Panc1 (cell line): ENCODE measurements at regions not wholly inside any gene's neighbourhood (a gene's known extent, or its start where the extent isn't known, plus 50 kb on each side); places are given as distances from the start of the nearest gene placed in this dataset.

Experiments used
- ATAC-seq: fragments of 200-7000 bp; cut with Tn5 transposase; 2 replicates; pipeline ENCODE4 v1.9.1; 2020; ENCODE audit warnings: mild to moderate bottlenecking, moderate library complexity
- BruUV-seq: library from RNA; stranded (reverse); fragments of 400-500 nt; replicated peaks from 2 replicates; lab custom pipeline; 2021; lab: Mats Ljungman, UMichigan
- CTCF ChIA-PET: fragments of 300-600 bp; sonication (Branson Sonifier 250); formaldehyde crosslinking; loops from one replicate; lab custom pipeline; 2022; ENCODE audit warnings: antibody characterized with exemption; lab: Charles Lee
- POLR2A ChIA-PET: fragments of 300-600 bp; sonication (Branson Sonifier 250); formaldehyde crosslinking; loops from one replicate; lab custom pipeline; 2022; ENCODE audit warnings: antibody characterized with exemption; lab: Charles Lee
- DNase-seq: peaks from one replicate; pipeline ENCODE4 v3.0.0-alpha.2; 2010; ENCODE audit warnings: low read depth, low spot score
- H3K27ac ChIP-seq: 2 replicates; pipeline ENCODE4 v1.5.1; 2011; ENCODE audit warnings: mild to moderate bottlenecking, low read length, inconsistent platforms
- H3K27me3 ChIP-seq: fragments of 200-500 bp; sonication (Bioruptor generic); 2 replicates; pipeline ENCODE4 v1.6.0; 2014; ENCODE audit warnings: low read length, inconsistent platforms; ENCODE audit not compliant: control insufficient read depth, insufficient read depth
- H3K36me3 ChIP-seq: fragments of 200-500 bp; sonication (Bioruptor generic); 2 replicates; pipeline ENCODE4 v1.5.1; 2014; ENCODE audit warnings: inconsistent platforms, mild to moderate bottlenecking, low read length, moderate library complexity; ENCODE audit not compliant: control insufficient read depth, insufficient read depth
- H3K4me1 ChIP-seq: 2 replicates; pipeline ENCODE4 v1.5.1; 2011; ENCODE audit warnings: inconsistent platforms, mild to moderate bottlenecking, low read length, moderate library complexity; ENCODE audit not compliant: control insufficient read depth, insufficient read depth
- H3K4me3 ChIP-seq, 2 experiments: 2 replicates each; pipeline ENCODE4 v1.5.1; 2011 to 2012; ENCODE audit warnings: low read depth in 2 of 2, low read length in 2 of 2, mild to moderate bottlenecking in 2 of 2, inconsistent platforms in 1 of 2, moderate library complexity in 1 of 2
- H3K9me3 ChIP-seq: fragments of 200-500 bp; sonication (Bioruptor generic); 2 replicates; pipeline ENCODE4 v1.5.1; 2014; ENCODE audit warnings: low read depth, mild to moderate bottlenecking, inconsistent platforms, low read length, moderate library complexity; ENCODE audit not compliant: control insufficient read depth, insufficient read depth
- CTCF ChIP-seq: fragments of 450-650 bp; IDR thresholded peaks from 2 replicates; pipeline ENCODE4 v1.5.1; 2017; ENCODE audit warnings: mild to moderate bottlenecking
- POLR2AphosphoS5 ChIP-seq: IDR thresholded peaks from 2 replicates; pipeline ENCODE4 v1.6.1; 2012; ENCODE audit warnings: mild to moderate bottlenecking, low read depth, low read length, moderate library complexity
- REST ChIP-seq, 2 experiments: IDR thresholded peaks; 2 replicates each; pipeline ENCODE4 v1.6.1; 2011 to 2012; ENCODE audit warnings: low read depth in 2 of 2, control low read depth in 1 of 2, low read length in 1 of 2, mild to moderate bottlenecking in 1 of 2, moderate library complexity in 1 of 2; ENCODE audit not compliant: insufficient read depth in 1 of 2
- SIN3A ChIP-seq: IDR thresholded peaks from 2 replicates; pipeline ENCODE4 v1.6.1; 2012; ENCODE audit warnings: low read depth, mild to moderate bottlenecking, low read length, moderate library complexity, borderline replicate concordance; ENCODE audit not compliant: insufficient read depth
- TCF7L2 ChIP-seq: IDR thresholded peaks from 2 replicates; pipeline ENCODE4 v1.6.1; 2011; ENCODE audit warnings: mild to moderate bottlenecking, low read depth, low read length, inconsistent platforms
- in situ Hi-C: cut with HindIII; loops from 2 replicates; pipeline ENCODE4 v1.10.0; 2016; ENCODE audit warnings: low sequenced_read_pairs, low pct_unique_long_range_greater_than_20kb
- intact Hi-C: fragments of 100-400 bp; cut with micrococcal nuclease; formaldehyde crosslinking; loops from one replicate; pipeline ENCODE4 v1.10.0; 2022; ENCODE audit not compliant: unreplicated experiment

GRCh38 chr1:83641796-83642443, 357.0 kb downstream of the TTLL7 start:
- H3K27ac ChIP-seq: no peak overlapping the region
- H3K4me3 ChIP-seq: no peak overlapping the region
- ChIA-PET CTCF (no interaction called here), POLR2A (no interaction called here)
- no peak for ATAC-seq
- TF ChIP-seq SIN3A (no peak), TCF7L2 (no peak), CTCF (no peak), POLR2AphosphoS5 (no peak), REST (IDR thresholded peaks at IDR 0.05; ENCODE audit: insufficient read depth in 1 of 2, low read depth in 2 of 2, low read length in 1 of 2) (no peak)
- no peaks in the 10 kb centered on the region for H3K27me3 ChIP-seq
- H3K4me1 ChIP-seq: no peaks in the 10 kb centered on the region
- no peak for DNase-seq
- no peaks in the 10 kb centered on the region for H3K36me3 ChIP-seq
- in situ Hi-C loops: no loop called here
- intact Hi-C loops: no loop called here
- no peaks in the 10 kb centered on the region for H3K9me3 ChIP-seq
- no TSS peak for BruUV-seq

GRCh38 chr1:83641206-83641658, 357.7 kb downstream of the TTLL7 start:
- ATAC-seq (no peak), DNase-seq (no peak)
- no peaks in the 10 kb centered on the region for H3K4me1 ChIP-seq
- POLR2A ChIA-PET: no interaction called here
- no TSS peak for BruUV-seq
- no peaks in the 10 kb centered on the region for H3K27me3 ChIP-seq
- H3K27ac ChIP-seq: no peak overlapping the region
- intact Hi-C loops: no loop called here
- CTCF ChIA-PET: no interaction called here
- H3K9me3 ChIP-seq: no peaks in the 10 kb centered on the region
- no peak for TF ChIP-seq REST (IDR thresholded peaks at IDR 0.05; ENCODE audit: insufficient read depth in 1 of 2, low read depth in 2 of 2, low read length in 1 of 2)
- no peak for TF ChIP-seq SIN3A
- TF ChIP-seq CTCF: no peak
- no peak for TF ChIP-seq POLR2AphosphoS5
- TF ChIP-seq TCF7L2: no peak
- in situ Hi-C loops: no loop called here
- H3K36me3 ChIP-seq: no peaks in the 10 kb centered on the region
- H3K4me3 ChIP-seq: no peak overlapping the region
